Activated CD8-positive, alpha-beta memory T cell treated with anti-CD3 and anti-CD28 coated beads for 36 hours (primary cell): ENCODE measurements at regions not wholly inside any gene's neighbourhood (a gene's known extent, or its start where the extent isn't known, plus 50 kb on each side); places are given as distances from the start of the nearest gene placed in this dataset.
"Not testable (repeated sequence)": the region's sequence is repeated elsewhere in the genome, so short reads cannot be mapped to it uniquely, and the experiment has no call there.

Experiments used
- CTCF ChIA-PET: fragments of 350-600 bp; sonication (Branson Sonifier 250); formaldehyde crosslinking; loops from one replicate; lab custom pipeline; 2021; ENCODE audit warnings: antibody characterized with exemption; lab: Charles Lee
- POLR2A ChIA-PET: fragments of 350-600 bp; sonication (Branson Sonifier 250); formaldehyde crosslinking; loops from one replicate; lab custom pipeline; 2021; ENCODE audit warnings: antibody characterized with exemption; lab: Charles Lee

DNA sequence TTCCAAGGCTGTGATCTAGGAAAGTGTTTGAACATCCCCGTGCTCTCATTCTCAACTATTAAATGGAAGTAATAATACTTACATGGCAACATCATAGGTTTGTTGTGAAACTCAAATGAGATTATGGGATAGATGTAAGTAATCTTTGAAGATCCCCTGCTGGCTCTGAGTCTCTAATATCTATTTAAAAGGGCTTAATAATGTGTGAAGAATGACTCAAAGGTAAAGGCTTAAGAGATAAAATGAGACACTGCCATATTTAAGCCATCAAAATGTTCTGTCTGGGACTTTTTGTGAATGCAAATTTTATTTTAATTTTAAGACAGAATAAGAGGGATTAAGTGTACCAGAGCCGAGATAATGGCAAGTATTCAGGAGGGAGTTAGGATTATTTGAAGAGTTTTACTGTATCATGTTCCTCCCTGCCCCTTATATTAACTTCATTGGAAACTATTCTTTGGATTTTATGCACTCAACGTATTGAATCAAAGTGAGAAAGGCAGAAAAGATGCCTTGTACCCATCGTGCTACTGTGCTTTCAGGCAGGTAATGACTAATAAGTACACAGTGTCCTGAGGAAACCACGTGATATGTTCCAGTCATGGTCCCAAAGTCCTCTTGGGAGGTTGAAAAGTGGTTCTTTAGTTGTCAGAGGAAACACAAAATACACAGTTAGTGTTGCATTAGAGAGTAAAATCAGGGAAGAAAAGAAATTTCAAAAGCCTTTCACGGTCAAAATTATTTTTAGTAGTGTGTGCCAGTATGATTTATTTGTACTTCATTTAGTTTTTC, 192.4 kb downstream of the RBM46 start:
- CTCF ChIA-PET: no interaction called here
- POLR2A ChIA-PET: no interaction called here

GRCh38 chr4:154977228-154977627, 196.2 kb downstream of the RBM46 start:
- ChIA-PET CTCF (no interaction called here), POLR2A (no interaction called here)

- ChIA-PET CTCF (interaction anchor here (0.8 kb wide), 1 partner anchor 10 kb away, joined by 3 read pairs; no protein-coding TSS in a partner anchor), POLR2A (no interaction called here)
Measured at GRCh38 chr4:154982187-154983047, 201.3 kb downstream of the RBM46 start.

DNA sequence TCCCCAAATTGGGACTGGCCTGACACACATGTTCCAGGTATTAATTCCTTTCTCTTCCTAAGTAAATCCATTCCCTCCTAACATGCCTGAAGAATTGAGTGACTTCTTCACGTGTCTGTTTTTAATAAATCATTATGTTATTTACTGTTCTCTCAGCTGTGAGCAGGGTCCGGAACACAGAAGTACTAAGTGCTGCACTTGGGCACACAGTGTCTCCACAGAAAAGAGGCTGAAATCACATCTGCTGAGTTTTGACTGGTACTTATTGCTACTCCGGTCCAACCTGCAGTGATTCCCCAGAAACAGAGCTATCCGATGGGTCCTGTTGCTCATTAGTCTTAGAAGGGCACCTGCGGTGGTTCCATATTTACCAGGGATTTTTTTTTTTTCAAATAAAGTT, 202.6 kb downstream of the RBM46 start:
- POLR2A ChIA-PET: no interaction called here
- CTCF ChIA-PET: no interaction called here

DNA sequence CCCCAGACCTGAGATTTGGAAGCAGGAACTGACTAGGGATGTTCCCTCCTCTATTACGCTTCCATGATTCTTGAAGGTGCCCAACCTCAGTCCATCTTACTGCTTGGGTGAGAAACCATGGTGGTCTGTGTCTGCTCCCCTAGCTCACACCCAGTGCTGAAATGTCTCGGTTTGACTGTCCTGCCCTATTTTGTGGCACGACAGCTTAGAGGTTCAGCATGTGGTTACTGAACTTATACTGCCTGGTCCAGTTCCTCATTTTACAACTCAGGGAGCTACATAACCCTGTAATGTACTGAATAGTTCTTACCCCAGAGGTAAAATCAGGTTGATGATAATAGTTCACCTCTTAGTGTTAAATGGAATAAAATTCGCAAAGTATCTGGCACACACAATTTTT, 203.1 kb downstream of the RBM46 start:
- CTCF ChIA-PET: no interaction called here
- POLR2A ChIA-PET: no interaction called here

DNA sequence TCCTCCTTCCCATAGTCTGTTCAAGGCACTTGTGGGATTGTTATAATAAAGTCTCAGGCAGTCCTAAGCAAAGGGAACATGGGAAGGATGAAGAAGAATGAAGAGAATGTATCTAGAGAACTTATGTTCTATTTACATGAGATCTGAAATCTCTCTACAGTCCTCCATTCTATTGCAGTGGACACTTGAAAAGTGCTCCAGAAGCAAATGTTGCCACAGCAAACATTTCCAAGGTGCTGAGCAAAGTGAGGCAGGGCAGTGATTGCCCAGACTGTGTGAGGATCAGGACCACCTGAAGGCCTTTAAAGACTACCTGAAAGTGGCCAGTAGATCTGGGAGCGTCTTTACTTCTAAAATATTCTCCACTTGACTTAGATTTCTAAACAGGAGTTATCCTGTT, 203.5 kb downstream of the RBM46 start:
- CTCF ChIA-PET: no interaction called here
- POLR2A ChIA-PET: no interaction called here

DNA sequence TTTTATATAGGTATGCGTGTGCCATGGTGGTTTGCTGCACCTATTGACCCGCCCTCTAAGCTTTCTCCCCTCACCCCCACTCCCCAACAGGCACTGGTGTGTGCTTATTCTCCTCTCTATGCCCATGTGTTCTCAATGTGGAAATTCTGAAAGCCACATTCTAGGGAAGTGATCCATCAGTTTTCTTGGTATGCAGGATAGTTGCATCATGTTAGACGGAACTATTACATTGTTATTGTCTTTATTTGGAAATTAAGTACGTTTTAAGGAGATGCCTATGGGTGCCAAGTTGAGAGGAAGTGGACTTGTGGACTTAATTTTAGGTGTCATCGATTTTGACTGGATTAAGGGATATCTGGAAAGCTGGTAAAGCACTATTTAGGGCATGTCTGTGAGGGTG, 204.6 kb downstream of the RBM46 start:
- POLR2A ChIA-PET: no interaction called here
- CTCF ChIA-PET: no interaction called here

DNA sequence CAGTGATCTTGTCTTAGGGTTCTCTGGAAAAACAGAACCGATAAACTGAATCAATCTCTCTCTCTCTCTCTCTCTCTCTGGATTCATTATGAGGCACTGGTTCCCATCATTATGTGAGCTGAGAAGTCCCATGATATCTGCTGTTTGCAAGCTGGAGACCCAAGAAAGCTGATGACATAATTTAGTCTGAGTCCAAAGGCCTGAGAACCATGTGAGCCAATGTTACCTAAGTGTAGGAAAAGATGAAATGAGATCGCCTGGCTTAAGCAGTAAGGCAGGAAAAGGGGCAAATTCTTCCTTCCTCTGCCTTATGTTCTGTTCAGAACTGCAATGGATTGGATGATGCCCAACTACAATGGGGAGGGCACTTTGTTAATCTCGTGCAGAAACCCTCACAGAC, 207.4 kb downstream of the RBM46 start:
- ChIA-PET POLR2A (no interaction called here), CTCF (no interaction called here)

- CTCF ChIA-PET: no interaction called here
- POLR2A ChIA-PET: no interaction called here
Measured at GRCh38 chr4:154989511-154989910, 208.4 kb downstream of the RBM46 start.

DNA sequence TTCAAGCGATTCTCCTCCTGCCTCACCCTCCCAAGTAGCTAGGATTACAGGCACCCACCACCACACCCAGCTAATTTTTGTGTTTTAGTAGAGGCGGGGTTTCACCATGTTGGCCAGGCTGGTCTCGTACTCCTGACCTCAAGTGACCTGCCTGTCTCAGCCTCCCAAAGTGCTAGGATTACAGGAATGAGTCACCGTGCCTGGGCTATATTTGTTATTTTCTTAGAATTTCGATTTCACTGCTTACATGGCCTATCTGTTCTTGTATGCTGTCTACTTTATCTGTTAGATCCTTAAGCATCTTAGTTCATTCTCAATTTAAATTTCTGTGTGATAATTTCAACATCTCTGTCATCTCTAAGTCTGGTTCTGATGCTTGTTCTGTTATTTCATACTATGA, 210.6 kb upstream of the NPY2R start:
- CTCF ChIA-PET, POLR2A ChIA-PET: not testable (repeated sequence)

GRCh38 chr4:154998284-154998683, 210.2 kb upstream of the NPY2R start:
- CTCF ChIA-PET: no interaction called here
- POLR2A ChIA-PET: no interaction called here

DNA sequence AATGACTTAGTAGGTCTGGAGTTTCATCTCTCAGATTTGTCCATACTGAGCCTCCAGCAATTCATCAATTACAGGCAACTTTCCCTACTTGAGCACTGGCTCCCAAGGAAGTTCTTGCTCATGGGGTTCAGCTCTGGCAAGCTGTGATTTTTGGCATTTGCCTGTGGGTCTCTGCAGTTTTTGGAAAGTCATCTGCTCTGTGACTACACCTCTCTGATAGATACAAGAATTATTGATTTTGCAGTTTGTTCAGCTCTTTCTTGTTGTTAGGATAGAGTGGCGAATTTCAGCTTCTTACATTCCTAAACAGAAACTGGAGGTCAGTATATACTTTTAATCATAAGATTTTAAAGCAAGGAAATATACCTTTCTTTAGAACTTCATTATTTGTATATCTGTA, 209.7 kb upstream of the NPY2R start:
- ChIA-PET POLR2A (no interaction called here), CTCF (no interaction called here)

DNA sequence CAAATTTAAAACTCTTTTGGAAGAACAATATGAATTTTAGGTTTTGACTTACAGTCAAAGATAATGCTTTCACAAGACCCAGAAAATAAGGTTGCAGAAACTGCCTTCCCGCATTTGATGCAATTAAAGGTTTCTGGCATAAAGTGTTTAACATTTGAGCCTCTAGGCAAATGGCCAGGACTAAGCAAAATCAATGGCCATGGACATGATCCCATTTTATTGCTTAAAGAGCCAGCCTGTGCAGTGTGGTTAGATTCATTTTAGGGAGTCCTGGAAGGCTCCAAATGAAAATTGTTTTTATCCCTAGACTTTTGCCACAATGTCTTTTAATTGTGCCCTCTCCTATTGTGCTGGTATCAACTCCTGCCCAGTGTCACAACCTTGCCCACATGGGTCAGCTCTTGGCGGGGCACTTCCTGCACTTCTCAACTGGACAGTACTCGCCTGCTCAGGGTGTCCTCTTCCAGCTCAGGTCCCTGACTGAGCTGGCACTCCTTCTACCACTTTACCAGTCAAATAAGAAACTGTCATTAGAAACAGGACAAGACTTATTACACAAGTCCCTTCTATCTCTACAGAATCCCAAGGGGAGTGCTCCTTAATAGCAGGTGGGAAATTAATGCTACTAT, 208.4 kb upstream of the NPY2R start:
- ChIA-PET POLR2A (no interaction called here), CTCF (no interaction called here)

DNA sequence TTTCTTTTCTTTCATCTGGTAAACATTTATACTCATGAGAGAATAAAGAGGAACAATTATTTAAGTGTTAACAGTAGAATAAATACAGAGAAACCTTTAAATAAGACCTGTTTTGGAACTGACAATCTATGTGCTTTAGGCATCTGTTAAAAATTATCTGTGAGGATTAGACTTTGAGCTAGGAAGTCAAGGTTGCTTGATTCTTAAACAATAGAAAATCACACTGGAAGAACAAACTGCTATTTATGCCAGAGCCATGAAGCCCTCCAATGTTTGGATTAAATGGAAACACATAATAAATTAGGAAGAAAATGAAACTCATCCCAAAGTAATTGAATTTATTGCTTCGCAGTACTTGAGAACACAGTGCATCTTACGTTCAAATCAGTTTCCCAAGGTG, 207.2 kb upstream of the NPY2R start:
- ChIA-PET CTCF (no interaction called here), POLR2A (no interaction called here)

DNA sequence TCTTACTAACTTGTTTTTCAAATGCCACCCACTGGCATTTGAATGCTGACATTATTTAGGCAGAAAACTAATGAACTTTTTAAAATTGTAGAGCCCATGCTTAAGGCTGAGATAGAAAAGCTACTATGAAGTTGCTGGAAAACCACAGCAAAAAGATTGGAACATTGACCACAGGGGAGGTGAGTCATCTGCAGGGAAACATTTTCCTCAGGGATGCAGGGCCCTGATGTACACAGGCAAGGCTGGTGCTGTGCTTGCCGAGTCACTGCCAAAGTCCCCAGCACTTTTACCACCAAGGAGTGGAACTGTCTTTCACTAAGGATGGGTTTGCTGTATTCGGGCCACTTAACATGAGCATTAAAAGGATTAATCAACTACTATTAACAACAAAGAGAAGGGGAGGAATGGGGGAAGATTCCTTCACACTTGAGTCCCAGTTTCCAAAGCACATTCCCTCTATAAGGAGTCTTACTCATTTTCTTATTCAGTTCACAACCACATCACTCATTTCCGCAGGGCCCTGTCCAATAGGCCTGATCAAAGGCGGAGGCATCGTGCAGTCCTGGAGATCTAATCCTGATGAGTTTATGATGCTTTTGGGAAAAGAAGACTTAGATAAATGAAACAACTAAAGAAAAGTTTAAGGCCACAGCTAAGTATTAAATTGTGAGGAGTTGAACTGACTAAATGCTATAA, 202.9 kb upstream of the NPY2R start:
- CTCF ChIA-PET: no interaction called here
- POLR2A ChIA-PET: no interaction called here

GRCh38 chr4:155007660-155008176, 200.7 kb upstream of the NPY2R start:
- POLR2A ChIA-PET: no interaction called here

DNA sequence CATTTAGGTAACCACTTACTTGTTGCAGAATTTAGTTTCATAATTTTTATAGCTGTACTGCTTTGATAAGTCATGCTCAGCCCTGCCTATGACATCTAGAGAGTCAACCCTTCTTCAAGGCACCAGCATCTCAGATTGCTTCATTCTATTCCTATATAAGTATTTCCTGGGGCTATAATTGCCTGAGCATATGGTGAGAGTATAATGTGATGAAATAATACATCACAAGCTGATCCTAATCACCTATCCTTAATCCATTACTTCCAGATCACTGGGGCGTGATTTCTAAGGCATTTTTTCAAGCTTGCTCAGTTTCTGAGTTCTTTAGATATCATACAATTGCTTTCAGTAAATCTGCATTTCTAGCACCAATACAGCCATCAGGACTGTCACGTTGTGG, 200.0 kb upstream of the NPY2R start:
- POLR2A ChIA-PET: no interaction called here
- CTCF ChIA-PET: no interaction called here

More at GRCh38 chr4:155007660-155008176, 200.7 kb upstream of the NPY2R start:
- CTCF ChIA-PET: no interaction called here

- ChIA-PET POLR2A (interaction anchor here (0.6 kb wide), 1 partner anchor 95 kb away, joined by 6 read pairs; no protein-coding TSS in a partner anchor), CTCF (no interaction called here)
Measured at GRCh38 chr4:155009288-155009687, 199.1 kb upstream of the NPY2R start.

DNA sequence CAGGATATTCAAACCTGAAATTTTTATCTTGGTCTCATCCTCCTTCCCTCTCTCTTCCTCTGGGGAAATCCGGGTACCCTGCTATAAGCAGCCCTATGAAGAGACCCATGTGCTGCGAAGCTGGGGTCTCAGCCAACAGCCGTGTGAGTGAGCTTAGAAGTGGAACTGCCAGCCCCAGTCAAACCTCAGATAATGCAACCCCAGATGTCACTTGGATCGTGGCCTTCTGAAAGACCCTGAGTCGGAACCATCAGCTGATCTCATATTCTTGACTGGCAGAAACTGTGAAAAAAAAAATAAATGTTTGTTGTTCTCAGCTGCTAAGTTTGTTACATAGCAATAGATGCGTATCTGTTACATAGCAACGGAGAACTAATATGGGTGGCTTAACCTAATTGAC, 198.1 kb upstream of the NPY2R start:
- CTCF ChIA-PET: no interaction called here
- POLR2A ChIA-PET: no interaction called here
